H1 (cell line): ENCODE measurements at regions not wholly inside any gene's neighbourhood (a gene's known extent, or its start where the extent isn't known, plus 50 kb on each side); places are given as distances from the start of the nearest gene placed in this dataset.

ENCODE experiments used
- ATF3 ChIP-seq: IDR thresholded peaks from 2 replicates; pipeline ENCODE4 v1.6.1; 2011; ENCODE audit warnings: low read depth, mild to moderate bottlenecking, low read length; ENCODE audit not compliant: insufficient read depth
- CREB1 ChIP-seq: IDR thresholded peaks from 2 replicates; pipeline ENCODE4 v1.6.1; 2012; ENCODE audit warnings: inconsistent platforms
- CTCF ChIP-seq, 3 experiments: IDR thresholded peaks; 1 replicate in 2 of 3; 2 replicates in 1 of 3; pipeline versions ENCODE4 v1.5.1 to v1.6.1; 2011; ENCODE audit warnings: low read length in 3 of 3, mild to moderate bottlenecking in 3 of 3, inconsistent platforms in 2 of 3, low read depth in 1 of 3, moderate library complexity in 1 of 3; ENCODE audit not compliant: insufficient read depth in 1 of 3; ENCODE audit errors: control extremely low read depth in 1 of 3
- SP1 ChIP-seq: IDR thresholded peaks from 2 replicates; pipeline ENCODE4 v1.6.1; 2011; ENCODE audit warnings: low read depth, low read length

GRCh38 chr12:17438141-17438540 is 651.9 kb downstream of the RERGL start (continued):
- TF ChIP-seq CTCF (IDR thresholded peaks at IDR 0.05; ENCODE audit: control extremely low read depth in 1 of 3, insufficient read depth in 1 of 3, low read depth in 1 of 3, low read length in 3 of 3) (no peak), CREB1 (no peak), ATF3 (no peak), SP1 (no peak)
